Breast epithelium (tissue), 3 donors: ENCODE measurements at regions not wholly inside any gene's neighbourhood (a gene's known extent, or its start where the extent isn't known, plus 50 kb on each side); places are given as distances from the start of the nearest gene placed in this dataset.

Experiments used
- CTCF ChIP-seq, 3 donors: fragments of 450-650 bp; IDR thresholded peaks; one replicate each; pipeline ENCODE4 v1.5.1; 2016 to 2017; ENCODE audit warnings: antibody characterized with exemption in 3 of 3, mild to moderate bottlenecking in 3 of 3, moderate library complexity in 3 of 3
- POLR2A ChIP-seq: fragments of 450-650 bp; IDR thresholded peaks from one replicate; pipeline ENCODE4 v1.6.1; 2016; ENCODE audit warnings: antibody characterized with exemption, mild to moderate bottlenecking, moderate library complexity
- POLR2AphosphoS5 ChIP-seq, 3 donors: sonication (generic); formaldehyde crosslinking; IDR thresholded peaks; one replicate each; pipeline ENCODE4 v1.6.1; 2017; ENCODE audit warnings: antibody characterized with exemption in 3 of 3

GRCh38 chr2:64731746-64732145 lies 78.0 kb upstream of the SERTAD2 start:
- TF ChIP-seq POLR2A (no peak), CTCF (IDR thresholded peaks at IDR 0.05) (no peak), POLR2AphosphoS5 (IDR thresholded peaks at IDR 0.05) (no peak)
